ENCODE measurements at regions not wholly inside any gene's neighbourhood (a gene's known extent, or its start where the extent isn't known, plus 50 kb on each side); places are given as distances from the start of the nearest gene placed in this dataset.

GRCh38 chr7:84582747-84583146 lies 388.2 kb upstream of the SEMA3A start:
- Mint-ChIP-seq H3K4me1 (no peaks in the 10 kb centered on the region), H3K27me3 (ENCODE audit: low read depth) (no peaks in the 10 kb centered on the region), H3K4me3 (no peak overlapping the region), H3K9me3 (no peaks in the 10 kb centered on the region), H3K27ac (no peak overlapping the region), H3K36me3 (ENCODE audit: low read depth) (no peaks in the 10 kb centered on the region)
- TF ChIP-seq CTCF (IDR thresholded peaks at IDR 0.05; ENCODE audit: unreplicated experiment in 3 of 3): no peak

DNA sequence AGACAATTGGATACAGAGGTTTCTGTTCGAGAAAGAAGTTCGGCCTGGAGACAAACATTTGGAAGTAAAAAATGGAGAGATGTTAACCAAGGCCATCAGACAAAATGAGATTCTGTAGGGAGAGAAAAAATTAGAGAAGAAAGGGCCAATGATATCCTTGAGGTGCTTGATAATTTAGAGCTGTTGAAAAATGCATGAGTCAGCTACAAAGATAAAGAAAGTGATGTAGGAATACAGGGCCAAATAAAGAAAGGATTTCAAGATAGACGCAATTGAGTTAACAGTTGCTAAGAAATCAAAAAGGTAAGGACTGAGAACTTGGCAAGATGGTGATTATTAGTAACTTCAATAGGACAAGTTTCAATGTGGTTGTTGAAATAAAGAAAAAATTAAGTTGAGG lies 384.2 kb upstream of the SEMA3A start:
- Mint-ChIP-seq H3K27ac (no peak overlapping the region), H3K27me3 (ENCODE audit: low read depth) (no peaks in the 10 kb centered on the region), H3K4me3 (no peak overlapping the region), H3K4me1 (no peaks in the 10 kb centered on the region), H3K9me3 (no peaks in the 10 kb centered on the region), H3K36me3 (ENCODE audit: low read depth) (no peaks in the 10 kb centered on the region)
- TF ChIP-seq CTCF (IDR thresholded peaks at IDR 0.05; ENCODE audit: unreplicated experiment in 3 of 3): no peak

DNA sequence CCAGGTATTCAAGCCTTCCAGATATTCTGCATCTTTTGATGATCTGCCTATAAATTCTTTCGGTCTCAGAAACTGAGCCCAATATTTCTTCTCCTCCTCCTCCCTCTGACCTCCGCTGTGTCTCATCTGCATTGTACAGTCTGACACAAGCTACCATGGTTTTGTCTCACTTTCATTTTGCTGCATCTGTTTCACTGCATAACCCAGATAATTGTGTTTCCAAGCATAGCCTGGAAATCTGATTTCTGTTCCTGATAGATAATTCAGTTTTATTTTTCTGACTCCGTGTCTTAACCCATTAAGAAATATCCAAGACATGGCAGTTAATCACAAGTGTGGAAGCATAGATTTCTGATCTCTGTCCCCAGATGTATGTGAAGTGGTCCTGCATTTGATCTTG lies 374.2 kb upstream of the SEMA3A start:
- no peaks in the 10 kb centered on the region for H3K4me1 Mint-ChIP-seq
- H3K9me3 Mint-ChIP-seq: no peaks in the 10 kb centered on the region
- H3K27me3 Mint-ChIP-seq (ENCODE audit: low read depth): no peaks in the 10 kb centered on the region
- H3K4me3 Mint-ChIP-seq: no peak overlapping the region
- peak overlapping the region in 2 of 3 experiments; percentile 20 to 28 for H3K27ac Mint-ChIP-seq
- no peak for TF ChIP-seq CTCF (IDR thresholded peaks at IDR 0.05; ENCODE audit: unreplicated experiment in 3 of 3)
- H3K36me3 Mint-ChIP-seq (ENCODE audit: low read depth): no peaks in the 10 kb centered on the region

DNA sequence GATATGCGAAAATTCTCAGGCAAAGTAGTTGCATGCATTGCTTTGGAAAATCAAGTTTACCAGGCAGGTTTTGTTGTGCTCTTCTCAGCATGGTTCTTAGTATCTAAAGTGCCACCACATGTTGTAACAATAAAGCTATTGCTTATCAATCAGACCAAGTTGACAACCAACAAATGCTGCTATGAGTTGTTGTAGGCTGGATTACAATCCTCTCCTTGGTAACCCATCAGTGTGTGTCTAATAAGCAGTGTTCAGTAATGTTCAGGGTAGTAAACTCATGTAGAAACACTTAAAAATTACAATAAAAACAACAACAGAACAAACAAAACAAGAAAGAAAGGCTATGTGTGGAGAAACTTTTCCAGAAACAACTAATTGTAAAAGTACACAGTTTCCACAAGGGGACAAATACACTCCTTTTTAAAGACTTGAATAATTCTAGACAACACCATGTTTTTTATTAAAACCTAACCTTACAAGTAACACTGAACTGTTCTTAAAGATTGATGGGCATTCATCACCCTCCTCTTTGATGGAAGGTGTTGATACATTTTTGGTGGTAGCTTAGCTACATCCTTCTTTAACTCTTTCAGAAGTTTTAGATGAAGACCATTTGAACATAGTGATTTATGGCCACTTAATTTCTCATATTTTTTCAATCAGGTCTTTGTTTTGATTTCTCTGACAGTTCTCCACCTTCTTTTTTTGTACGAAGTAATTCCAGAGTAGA lies 370.9 kb upstream of the SEMA3A start:
- no peaks in the 10 kb centered on the region for H3K4me1 Mint-ChIP-seq
- no peak overlapping the region for H3K27ac Mint-ChIP-seq
- H3K9me3 Mint-ChIP-seq: no peaks in the 10 kb centered on the region
- no peak for TF ChIP-seq CTCF (IDR thresholded peaks at IDR 0.05; ENCODE audit: unreplicated experiment in 3 of 3)
- H3K36me3 Mint-ChIP-seq (ENCODE audit: low read depth): no peaks in the 10 kb centered on the region
- H3K4me3 Mint-ChIP-seq: no peak overlapping the region
- H3K27me3 Mint-ChIP-seq (ENCODE audit: low read depth): no peaks in the 10 kb centered on the region

DNA sequence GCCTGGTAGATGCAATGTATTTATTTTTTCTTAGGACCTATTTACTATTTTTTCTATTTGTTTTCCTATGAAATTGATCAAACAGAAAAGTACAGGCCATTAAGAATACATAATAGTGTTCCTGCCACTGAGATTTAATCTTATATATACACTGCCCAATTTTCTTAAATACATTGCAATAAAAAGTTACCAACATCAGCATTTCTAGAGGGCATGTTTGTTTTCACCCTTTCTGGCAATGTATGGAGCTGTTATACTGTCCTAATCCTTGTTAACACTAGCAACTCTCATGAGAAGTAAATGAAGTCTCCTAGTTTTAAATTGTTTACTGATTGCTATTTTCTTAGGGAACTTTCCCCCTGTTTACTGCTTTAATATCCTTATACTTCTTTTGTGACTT lies 359.1 kb upstream of the SEMA3A start:
- H3K4me3 Mint-ChIP-seq: no peak overlapping the region
- peaks cover 23% of the 10 kb centered on the region for H3K9me3 Mint-ChIP-seq
- H3K27ac Mint-ChIP-seq: no peak overlapping the region
- H3K36me3 Mint-ChIP-seq (ENCODE audit: low read depth): peaks cover 4% of the 10 kb centered on the region
- H3K4me1 Mint-ChIP-seq: peaks cover 4% of the 10 kb centered on the region
- no peaks in the 10 kb centered on the region for H3K27me3 Mint-ChIP-seq (ENCODE audit: low read depth)
- no peak for TF ChIP-seq CTCF (IDR thresholded peaks at IDR 0.05; ENCODE audit: unreplicated experiment in 3 of 3)

DNA sequence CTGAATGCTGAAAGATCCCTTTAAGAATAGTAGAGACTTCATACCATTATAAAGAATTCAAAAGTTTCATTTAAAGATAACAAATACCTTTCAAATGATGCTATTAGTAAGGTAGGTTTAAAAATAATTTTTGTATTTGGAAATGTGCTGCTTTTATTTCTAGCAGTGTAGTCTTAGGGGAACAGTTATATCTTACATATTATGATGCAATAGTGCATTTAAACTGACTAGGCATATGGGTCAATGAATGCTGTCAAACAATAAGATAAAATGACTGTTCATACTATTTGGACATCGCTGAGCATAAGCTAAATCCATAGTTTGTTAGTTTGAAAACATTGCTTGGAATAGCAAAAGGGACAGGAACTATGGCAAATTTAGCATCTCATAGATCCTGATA lies 354.8 kb upstream of the SEMA3A start:
- Mint-ChIP-seq H3K27ac (no peak overlapping the region), H3K4me3 (no peak overlapping the region), H3K27me3 (ENCODE audit: low read depth) (no peaks in the 10 kb centered on the region), H3K9me3 (peaks cover 2% of the 10 kb centered on the region), H3K4me1 (peaks cover 7% of the 10 kb centered on the region), H3K36me3 (ENCODE audit: low read depth) (no peaks in the 10 kb centered on the region)
- TF ChIP-seq CTCF (IDR thresholded peaks at IDR 0.05; ENCODE audit: unreplicated experiment in 3 of 3): no peak

Measured in nephron (organoid).